HG03175 (cell line): ENCODE measurements at regions not wholly inside any gene's neighbourhood (a gene's known extent, or its start where the extent isn't known, plus 50 kb on each side); places are given as distances from the start of the nearest gene placed in this dataset.

Source experiments
- ATAC-seq: cut with Tn5 transposase; IDR thresholded peaks from one replicate; pipeline ENCODE4 v1.9.1; 2021; ENCODE audit warnings: mild to moderate bottlenecking, moderate library complexity; ENCODE audit not compliant: unreplicated experiment

GRCh38 chr1:232386294-232386693 lies 243.6 kb downstream of the SIPA1L2 start:
- no peak for ATAC-seq

DNA sequence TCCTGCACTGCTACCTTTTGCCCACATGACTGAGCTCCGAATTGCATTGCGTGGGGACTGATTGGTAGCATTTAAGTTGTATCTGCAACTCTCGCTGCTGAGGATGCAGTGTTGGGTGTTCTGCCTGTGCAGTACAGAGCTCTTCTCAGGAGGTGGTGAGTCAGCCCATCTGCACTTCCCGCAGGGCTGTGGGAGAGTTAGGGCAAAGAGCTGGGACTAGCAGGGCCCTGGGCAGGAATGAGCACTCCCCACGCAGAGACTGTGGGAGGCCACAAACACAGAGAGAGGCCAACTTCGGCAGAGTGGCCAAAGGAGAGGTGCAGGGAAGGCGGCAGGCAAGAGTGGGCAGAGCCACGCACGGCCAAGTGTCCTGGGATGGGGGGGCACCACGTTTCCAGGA lies 244.7 kb downstream of the SIPA1L2 start:
- no peak for ATAC-seq

DNA sequence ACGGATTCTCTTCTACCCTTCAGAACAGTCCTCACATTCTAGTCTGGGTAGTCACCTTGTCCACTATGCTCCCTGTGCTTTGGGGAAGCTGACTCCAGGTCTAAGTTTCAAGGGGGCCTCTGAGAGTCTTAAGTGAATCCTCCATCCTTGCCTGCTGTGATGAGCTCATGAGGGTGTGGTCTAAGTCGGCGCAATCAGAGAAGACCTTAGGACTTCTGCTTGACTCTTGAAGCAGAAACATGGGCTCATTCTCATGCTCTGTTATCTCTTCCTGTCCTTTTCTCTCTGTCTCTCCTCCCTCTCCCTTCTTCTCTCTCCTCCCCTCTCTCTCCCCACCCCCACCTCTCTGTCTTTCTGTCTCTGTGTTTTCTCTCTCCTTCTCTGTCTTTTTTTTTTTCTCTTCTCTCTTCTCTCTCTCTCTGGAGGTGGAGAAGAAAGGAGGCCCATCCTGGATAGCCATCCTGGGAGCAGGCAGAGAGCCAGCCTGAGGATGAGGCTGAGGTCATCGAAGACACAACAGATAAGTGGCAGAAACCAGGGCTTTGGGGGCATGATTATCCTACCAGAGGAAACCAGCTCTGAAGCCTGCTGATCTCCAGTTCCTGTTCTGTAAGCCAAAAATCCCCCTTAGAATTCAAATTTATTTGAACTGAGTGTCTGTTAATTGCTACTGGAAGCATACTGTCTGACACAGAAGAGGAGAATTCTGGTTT lies 245.6 kb downstream of the SIPA1L2 start:
- ATAC-seq: no peak

- no peak for ATAC-seq
These were observed 246.3 kb downstream of the SIPA1L2 start for GRCh38 chr1:232383455-232384123.

DNA sequence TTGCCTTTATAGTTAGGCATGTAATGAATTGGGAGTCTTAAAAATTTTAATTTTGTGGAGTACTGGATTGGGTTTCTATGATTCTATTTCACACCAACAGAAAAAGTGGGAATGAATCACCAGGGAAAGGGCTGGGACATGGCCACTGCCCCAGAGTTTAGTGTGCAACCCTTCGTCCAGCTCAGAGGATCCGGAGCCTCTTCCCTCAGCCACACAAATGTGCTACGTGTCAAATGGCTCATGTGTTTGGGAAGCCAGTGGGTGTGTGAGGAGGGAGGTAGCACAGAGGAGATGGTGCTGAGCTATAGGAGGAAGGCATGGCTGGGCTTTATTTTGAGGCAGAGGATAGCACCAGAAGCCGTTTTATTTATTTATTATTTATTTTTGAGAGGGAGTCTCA lies 247.3 kb downstream of the SIPA1L2 start:
- no peak for ATAC-seq

DNA sequence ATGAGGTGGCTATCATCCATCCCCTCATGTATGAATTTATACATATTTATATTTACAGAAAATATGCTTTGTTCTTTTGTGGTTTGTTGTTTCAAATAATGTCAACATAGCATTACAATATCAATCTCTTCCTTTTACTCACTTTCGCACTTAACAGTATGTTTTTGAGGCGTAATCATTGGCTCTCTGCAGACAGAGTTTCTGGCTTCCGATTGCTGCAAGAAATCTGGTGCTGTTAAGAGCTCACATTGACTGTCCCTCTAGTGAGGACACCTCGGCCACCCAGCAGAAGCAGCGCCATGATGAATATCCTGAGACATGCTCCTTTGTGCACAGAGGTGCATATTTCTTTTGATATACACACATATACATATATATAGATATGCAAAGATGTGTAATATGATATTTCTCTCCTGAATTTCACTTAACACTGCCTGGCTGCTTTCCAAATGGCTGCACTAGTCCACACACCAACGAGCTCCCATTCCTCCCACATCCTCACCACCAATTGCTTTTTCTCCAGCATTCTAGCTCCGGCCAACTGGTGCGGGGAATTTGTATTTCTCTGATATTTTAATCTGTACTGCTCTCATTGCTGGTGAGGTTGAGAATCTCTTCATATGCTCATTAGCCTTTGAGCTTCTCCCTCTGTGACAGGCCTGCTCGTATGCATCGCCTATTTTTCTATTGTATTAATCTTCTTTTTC lies 248.4 kb downstream of the SIPA1L2 start:
- ATAC-seq: no peak

DNA sequence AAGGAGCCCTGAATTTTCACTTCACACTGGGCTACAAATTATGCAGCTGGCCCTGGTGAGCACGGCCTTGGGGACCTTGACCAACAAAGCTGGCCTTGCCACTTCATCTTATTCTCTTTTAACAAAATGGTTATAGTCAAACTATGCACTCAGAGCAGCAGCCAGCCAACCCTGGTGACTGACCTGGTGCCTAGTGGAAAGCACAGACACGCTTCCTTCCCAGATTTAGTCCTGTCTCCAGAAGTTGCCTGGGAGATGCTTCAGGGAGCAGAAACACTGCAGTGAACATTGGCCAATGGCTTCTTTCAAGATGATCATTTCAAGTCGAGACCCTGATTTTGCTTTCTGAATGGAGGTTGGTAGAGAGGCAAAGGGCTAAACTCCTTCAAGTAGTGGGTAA lies 249.3 kb downstream of the SIPA1L2 start:
- ATAC-seq: no peak

DNA sequence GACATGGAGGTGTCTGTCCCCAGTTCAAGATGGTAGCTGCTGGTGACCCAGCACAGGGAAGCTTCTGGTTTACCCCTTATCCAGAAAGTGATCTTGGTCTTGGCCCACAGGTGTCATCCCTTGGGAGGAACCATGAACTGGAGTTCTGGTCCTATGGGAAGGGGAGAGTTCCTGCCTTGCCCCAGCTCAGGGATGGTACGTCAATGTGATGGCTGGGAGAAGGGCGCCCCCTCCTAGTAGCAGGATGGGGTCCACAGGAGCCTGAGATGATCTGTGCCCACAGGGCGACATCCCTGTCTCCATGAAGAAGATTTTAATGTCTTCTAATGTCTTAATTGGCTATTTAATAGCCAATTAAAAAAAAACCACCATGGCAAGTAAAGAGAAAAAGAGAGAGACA lies 249.8 kb downstream of the SIPA1L2 start:
- no peak for ATAC-seq

DNA sequence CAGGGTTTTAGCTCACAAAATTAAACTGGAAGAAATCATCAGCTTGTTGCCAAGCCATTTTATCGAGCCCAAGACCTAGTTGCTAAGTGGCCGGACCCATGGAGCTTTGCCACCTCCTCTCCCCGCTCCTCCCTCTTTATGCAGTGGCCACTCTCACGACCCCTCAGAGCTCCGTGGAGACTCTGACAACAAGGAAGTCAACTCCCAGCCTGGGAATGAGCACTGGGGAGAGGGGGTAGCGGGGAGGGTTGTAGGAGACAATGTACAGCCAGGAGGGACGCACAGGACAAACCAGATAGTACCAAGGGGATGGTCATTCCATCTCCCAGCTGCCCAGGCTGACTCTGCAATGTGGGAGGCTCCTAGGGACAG lies 250.9 kb downstream of the SIPA1L2 start:
- no peak for ATAC-seq

GRCh38 chr1:232378266-232379062 lies 251.5 kb downstream of the SIPA1L2 start:
- no peak for ATAC-seq

DNA sequence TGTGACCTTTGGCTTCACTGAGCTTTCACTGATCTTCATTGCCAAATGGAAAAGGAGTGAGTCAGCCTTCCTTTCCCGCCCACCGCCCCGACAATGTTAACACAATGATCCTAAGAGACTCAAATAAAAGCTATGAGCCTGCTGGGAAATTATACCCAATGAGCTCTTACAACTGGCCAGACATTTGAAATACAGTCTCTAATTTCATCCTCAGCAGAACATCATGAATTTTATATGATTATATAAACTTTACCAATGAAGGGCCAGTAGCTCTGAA lies 252.5 kb downstream of the SIPA1L2 start:
- no peak for ATAC-seq

GRCh38 chr1:232376632-232377493 lies 253.1 kb downstream of the SIPA1L2 start:
- ATAC-seq: no peak

DNA sequence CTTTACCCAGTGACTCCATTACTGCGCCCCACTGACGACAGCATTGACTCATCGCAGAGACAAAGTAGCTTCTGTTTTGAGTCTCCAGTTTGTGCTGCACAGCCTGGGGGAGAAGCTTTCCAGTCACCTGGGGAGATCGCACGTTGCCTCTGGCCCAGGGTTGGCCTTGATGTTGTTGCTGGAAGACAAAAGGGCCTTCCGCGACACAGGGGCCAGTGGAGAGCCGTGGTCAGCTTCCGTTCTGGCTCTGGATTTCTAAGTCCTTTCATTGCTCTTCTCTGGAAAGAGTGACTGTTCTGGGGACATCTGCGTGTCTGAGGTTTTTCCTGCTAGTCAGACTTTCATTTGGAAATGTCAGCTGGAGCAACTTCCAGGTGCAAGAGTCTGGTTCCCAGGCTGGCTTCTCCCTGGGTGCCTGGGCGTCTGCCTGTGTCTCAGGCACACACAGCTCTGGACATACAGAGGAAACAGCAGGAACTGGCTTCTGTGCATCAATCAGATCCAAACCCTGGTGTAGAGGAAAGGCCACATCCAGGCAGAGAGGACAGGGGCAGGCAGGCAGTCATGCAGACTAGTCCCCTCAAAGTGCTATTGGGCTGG lies 257.0 kb downstream of the SIPA1L2 start:
- no peak for ATAC-seq

DNA sequence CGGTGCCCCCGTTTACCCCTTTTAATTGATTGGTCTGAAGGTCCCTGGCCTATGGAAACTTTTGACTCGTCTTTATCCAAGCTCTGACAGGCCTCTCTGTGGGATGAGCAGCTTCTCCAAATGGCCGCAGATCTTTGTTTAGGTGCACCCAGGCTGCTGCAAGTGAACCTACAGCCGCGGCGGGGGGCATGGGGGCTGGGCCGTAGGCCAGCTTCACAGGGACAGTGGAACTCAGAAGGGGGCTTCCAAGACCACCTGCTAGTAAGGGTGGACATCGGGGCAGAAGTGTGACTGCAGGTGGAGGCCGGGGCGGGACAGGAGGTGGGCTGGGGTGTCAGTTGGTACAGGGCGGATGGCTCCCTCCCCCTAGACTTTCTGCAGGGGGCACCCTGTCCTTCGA lies 257.5 kb downstream of the SIPA1L2 start:
- ATAC-seq: no peak

DNA sequence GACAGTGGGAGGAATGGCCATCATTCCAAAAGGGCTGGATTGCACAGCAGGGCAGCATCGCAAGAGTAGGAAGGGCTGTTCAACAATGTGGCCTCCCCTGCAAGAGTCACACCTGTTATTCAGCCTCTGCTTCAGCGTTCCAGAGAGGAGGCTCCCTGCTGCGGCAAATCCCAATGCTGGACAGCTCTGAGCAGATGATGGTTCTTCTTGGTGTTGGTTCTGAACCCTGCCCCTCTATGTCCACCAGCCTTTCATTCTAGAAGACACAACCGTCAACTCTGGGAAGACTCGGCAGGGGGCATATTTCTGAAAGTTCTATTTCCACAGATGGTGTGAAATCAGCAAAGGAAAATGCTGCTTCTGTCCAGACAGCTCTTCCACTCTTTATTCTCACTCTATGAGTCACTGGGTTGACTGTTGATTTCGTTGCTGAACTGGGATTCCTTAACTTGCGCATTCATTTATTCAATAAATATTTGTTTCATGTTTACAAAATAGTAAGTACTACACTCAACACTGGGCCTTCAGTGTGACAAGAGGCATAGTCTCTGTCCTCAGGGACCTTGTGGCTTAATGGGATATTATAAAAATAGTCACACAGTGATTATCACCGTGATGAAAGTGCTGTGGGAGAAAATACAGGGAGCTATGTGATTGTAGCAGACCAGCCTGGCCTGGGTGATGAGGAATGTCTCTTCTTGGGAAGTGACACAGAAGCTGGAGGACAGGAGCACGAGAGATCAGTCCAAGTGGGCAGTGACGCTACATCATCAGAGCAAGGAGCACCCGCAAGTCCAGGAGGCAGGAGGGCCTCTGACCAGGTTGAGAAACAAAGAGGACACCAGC lies 260.3 kb downstream of the SIPA1L2 start:
- ATAC-seq: no peak

GRCh38 chr1:232368821-232369321 lies 261.1 kb downstream of the SIPA1L2 start:
- no peak for ATAC-seq

DNA sequence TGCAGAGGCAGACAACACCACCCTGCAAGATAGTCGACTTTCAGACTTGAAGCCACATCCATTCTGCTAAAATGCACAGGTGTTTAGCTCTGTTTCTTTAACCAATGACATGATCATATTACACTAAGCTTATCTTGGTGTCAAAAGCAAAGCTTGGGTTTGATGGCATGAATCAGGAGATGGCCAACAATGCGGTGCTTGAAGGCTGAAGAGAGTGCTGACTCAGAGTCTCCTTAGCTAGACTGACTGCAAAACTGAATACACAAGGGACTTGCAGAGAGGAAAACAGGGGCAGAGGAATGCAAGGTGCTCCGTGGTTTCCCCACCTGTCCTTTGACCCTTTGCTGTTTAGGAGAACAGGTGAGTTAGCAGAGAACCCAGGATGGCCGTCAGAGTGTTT lies 262.6 kb downstream of the SIPA1L2 start:
- ATAC-seq: no peak

DNA sequence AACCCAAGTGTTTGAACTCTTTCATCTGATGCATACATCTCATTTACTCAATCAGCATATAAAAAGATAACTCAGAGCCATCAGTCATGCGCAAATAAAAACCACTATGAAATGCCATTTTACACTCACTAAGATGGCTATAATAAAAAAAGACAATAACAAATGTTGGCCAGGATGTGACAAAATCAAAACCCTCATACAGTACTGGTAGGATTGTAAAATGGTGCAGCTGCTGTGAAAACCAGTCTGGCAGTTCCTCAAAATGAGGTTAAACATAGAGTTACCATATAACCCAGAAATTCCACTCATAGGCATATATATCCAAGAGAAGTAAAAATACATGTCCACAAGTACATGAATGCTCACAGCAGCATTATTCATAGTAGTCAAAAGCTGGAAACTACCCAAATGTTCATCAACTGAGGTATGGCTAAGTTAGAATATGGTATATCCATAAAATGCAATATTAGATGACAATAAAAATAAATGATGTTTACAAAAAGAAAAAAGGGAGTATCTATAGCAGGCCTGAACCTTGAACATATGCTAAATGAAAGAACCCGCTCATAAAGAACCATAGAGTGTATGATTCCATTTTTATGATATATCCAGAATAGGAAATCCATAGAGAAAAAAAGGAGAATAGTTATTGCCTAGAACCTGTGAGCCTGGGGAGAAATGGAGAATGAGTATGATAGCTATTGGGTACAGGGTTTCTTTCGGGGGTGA lies 265.1 kb downstream of the SIPA1L2 start:
- no peak for ATAC-seq

DNA sequence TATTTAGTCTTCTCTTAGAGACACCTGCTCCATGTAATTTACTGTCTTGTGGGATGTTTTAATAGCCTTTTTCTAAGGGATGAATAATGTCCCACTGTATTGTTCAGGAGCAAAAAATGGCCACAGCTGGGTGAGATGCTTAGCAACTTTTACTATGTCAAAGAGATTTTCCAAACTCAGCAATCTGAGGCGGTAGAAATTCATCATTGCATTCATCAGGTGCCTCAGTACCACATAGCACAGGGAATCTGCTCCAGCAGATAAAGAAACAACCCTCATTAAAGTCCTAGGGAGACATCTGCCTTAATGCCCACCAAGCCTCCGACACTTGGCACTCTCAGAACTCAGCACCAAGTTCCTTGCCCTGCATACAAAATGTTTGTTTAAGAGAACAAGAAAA lies 266.9 kb downstream of the SIPA1L2 start:
- no peak for ATAC-seq
